HG02623 (cell line): ENCODE measurements at regions not wholly inside any gene's neighbourhood (a gene's known extent, or its start where the extent isn't known, plus 50 kb on each side); places are given as distances from the start of the nearest gene placed in this dataset.

ENCODE experiments used
- ATAC-seq: cut with Tn5 transposase; IDR thresholded peaks from one replicate; pipeline ENCODE4 v1.9.1; 2021; ENCODE audit warnings: moderate library complexity; ENCODE audit not compliant: unreplicated experiment

- no peak for ATAC-seq
Measured at GRCh38 chr9:96089452-96090085, 212.4 kb downstream of the HSD17B3 start.

- ATAC-seq, result no peak
Measured at GRCh38 chr9:96088510-96088909, 213.0 kb downstream of the ERCC6L2 start.

GRCh38 chr9:96087669-96088299 lies 212.3 kb downstream of the ERCC6L2 start:
- ATAC-seq, result no peak

- no peak for ATAC-seq
Measured at GRCh38 chr9:96086936-96087571, 211.6 kb downstream of the ERCC6L2 start.

- ATAC-seq, result no peak
Measured at GRCh38 chr9:96085491-96086143, 210.1 kb downstream of the ERCC6L2 start.

- no peak for ATAC-seq
Measured at GRCh38 chr9:96084331-96084734, 208.8 kb downstream of the ERCC6L2 start.

- no peak for ATAC-seq
Measured at GRCh38 chr9:96082516-96083232, 207.2 kb downstream of the ERCC6L2 start.

- ATAC-seq, result no peak
Measured at GRCh38 chr9:96080364-96080763, 204.9 kb downstream of the ERCC6L2 start.

- ATAC-seq, result no peak
Measured at GRCh38 chr9:96079779-96080178, 204.3 kb downstream of the ERCC6L2 start.

GRCh38 chr9:96078897-96079490 lies 203.5 kb downstream of the ERCC6L2 start:
- ATAC-seq, result no peak

GRCh38 chr9:96075757-96076156 lies 200.3 kb downstream of the ERCC6L2 start:
- ATAC-seq, result no peak

GRCh38 chr9:96075111-96075510 lies 199.6 kb downstream of the ERCC6L2 start:
- ATAC-seq, result no peak

- ATAC-seq, result no peak
Measured at GRCh38 chr9:96073531-96074480, 198.3 kb downstream of the ERCC6L2 start.

- ATAC-seq, result no peak
Measured at GRCh38 chr9:96072930-96073329, 197.4 kb downstream of the ERCC6L2 start.

- ATAC-seq, result no peak
Measured at GRCh38 chr9:96071815-96072124, 196.3 kb downstream of the ERCC6L2 start.

GRCh38 chr9:96071076-96071814 lies 195.8 kb downstream of the ERCC6L2 start:
- ATAC-seq, result no peak

- no peak for ATAC-seq
Measured at GRCh38 chr9:96069629-96070220, 194.2 kb downstream of the ERCC6L2 start.

GRCh38 chr9:96068511-96068910 lies 193.0 kb downstream of the ERCC6L2 start:
- ATAC-seq, result no peak

GRCh38 chr9:96067600-96067999 lies 192.1 kb downstream of the ERCC6L2 start:
- ATAC-seq, result no peak
